Keratinocyte (primary cell): ENCODE measurements at regions not wholly inside any gene's neighbourhood (a gene's known extent, or its start where the extent isn't known, plus 50 kb on each side); places are given as distances from the start of the nearest gene placed in this dataset.

Experiments used
- DNase-seq: peaks from one replicate; pipeline ENCODE4 v3.0.0-alpha.2; 2011; ENCODE audit warnings: low read depth, missing footprints, low spot score
- FAIRE-seq: peaks from 2 replicates; lab custom pipeline; 2011; peaks lifted over from hg19 to GRCh38; lab: Jason Lieb, UNC
- H2AFZ ChIP-seq: 2 replicates; pipeline ENCODE4 v1.6.0; 2012; ENCODE audit warnings: low read length, control low read depth, inconsistent platforms; ENCODE audit not compliant: control insufficient read depth
- H3K27ac ChIP-seq: 2 replicates; pipeline ENCODE4 v1.5.1; 2011; ENCODE audit warnings: low read length; ENCODE audit not compliant: control insufficient read depth, insufficient read depth
- H3K27me3 ChIP-seq: 3 replicates; pipeline ENCODE4 v1.6.0; 2011; ENCODE audit warnings: low read length; ENCODE audit not compliant: control insufficient read depth, insufficient read depth; ENCODE audit errors: extremely low read depth
- H3K36me3 ChIP-seq, 2 experiments: 2 replicates in 1 of 2; 3 replicates in 1 of 2; pipeline ENCODE4 v1.5.1; 2011; ENCODE audit warnings: low read length in 2 of 2, mild to moderate bottlenecking in 1 of 2; ENCODE audit not compliant: control insufficient read depth in 2 of 2, insufficient read depth in 2 of 2; ENCODE audit errors: extremely low read depth in 1 of 2
- H3K4me1 ChIP-seq: 3 replicates; pipeline ENCODE4 v1.5.1; 2011; ENCODE audit warnings: low read length; ENCODE audit not compliant: control insufficient read depth, insufficient read depth; ENCODE audit errors: extremely low read depth
- H3K4me2 ChIP-seq: 3 replicates; pipeline ENCODE4 v1.6.0; 2011; ENCODE audit warnings: low read depth, low read length; ENCODE audit not compliant: control insufficient read depth, insufficient read depth; ENCODE audit errors: extremely low read depth
- H3K4me3 ChIP-seq, 3 experiments: fragments of 200-600 bp in 1 of 3; sonication (generic) in 1 of 3; 2 replicates in 2 of 3; 3 replicates in 1 of 3; pipeline ENCODE4 v1.5.1; 2011 to 2016; ENCODE audit warnings: low read length in 3 of 3, mild to moderate bottlenecking in 3 of 3, control low read depth in 2 of 3, inconsistent platforms in 1 of 3, low read depth in 1 of 3, mixed read lengths in 1 of 3, mixed run types in 1 of 3, moderate library complexity in 1 of 3; ENCODE audit not compliant: control insufficient read depth in 2 of 3, insufficient read depth in 2 of 3; ENCODE audit errors: extremely low read depth in 1 of 3
- H3K79me2 ChIP-seq: 2 replicates; pipeline ENCODE4 v1.6.0; 2012; ENCODE audit warnings: low read length; ENCODE audit not compliant: control insufficient read depth, insufficient read depth
- H3K9ac ChIP-seq: 3 replicates; pipeline ENCODE4 v1.6.0; 2011; ENCODE audit warnings: low read length; ENCODE audit not compliant: control insufficient read depth, insufficient read depth; ENCODE audit errors: extremely low read depth
- H3K9me1 ChIP-seq: 3 replicates; pipeline ENCODE4 v1.6.0; 2011; ENCODE audit warnings: low read length; ENCODE audit not compliant: control insufficient read depth, insufficient read depth; ENCODE audit errors: extremely low read depth
- H3K9me3 ChIP-seq: 2 replicates; pipeline ENCODE4 v1.5.1; 2012; ENCODE audit warnings: low read depth, low read length; ENCODE audit not compliant: control insufficient read depth
- H4K20me1 ChIP-seq: 3 replicates; pipeline ENCODE4 v1.6.0; 2011; ENCODE audit warnings: low read length; ENCODE audit not compliant: control insufficient read depth, insufficient read depth; ENCODE audit errors: extremely low read depth
- EZH2 ChIP-seq: IDR thresholded peaks from one replicate; pipeline ENCODE4 v1.6.1; 2012; ENCODE audit warnings: inconsistent platforms, mild to moderate bottlenecking, low read length, moderate library complexity
- dilution Hi-C: fragments of 300-500 bp; cut with MboI; formaldehyde crosslinking; loops from one replicate; pipeline ENCODE4 v1.7.0; 2020; ENCODE audit warnings: low sequenced_read_pairs; ENCODE audit not compliant: extremely low pct_ligation_motif_present
- TF ChIP-seq, protein P1 (sequence below), 3 experiments: IDR thresholded peaks in 1 of 3; conservative IDR thresholded peaks in 1 of 3; optimal IDR thresholded peaks in 1 of 3; 2 replicates in 2 of 3; 3 replicates in 1 of 3; pipeline versions ENCODE3 to v1.5.1; 2011; ENCODE audit warnings: low read length in 3 of 3, mild to moderate bottlenecking in 3 of 3, moderate library complexity in 2 of 3, control low read depth in 1 of 3, inconsistent platforms in 1 of 3; ENCODE audit not compliant: insufficient read depth in 2 of 3; ENCODE audit errors: extremely low read depth in 1 of 3

DNA sequence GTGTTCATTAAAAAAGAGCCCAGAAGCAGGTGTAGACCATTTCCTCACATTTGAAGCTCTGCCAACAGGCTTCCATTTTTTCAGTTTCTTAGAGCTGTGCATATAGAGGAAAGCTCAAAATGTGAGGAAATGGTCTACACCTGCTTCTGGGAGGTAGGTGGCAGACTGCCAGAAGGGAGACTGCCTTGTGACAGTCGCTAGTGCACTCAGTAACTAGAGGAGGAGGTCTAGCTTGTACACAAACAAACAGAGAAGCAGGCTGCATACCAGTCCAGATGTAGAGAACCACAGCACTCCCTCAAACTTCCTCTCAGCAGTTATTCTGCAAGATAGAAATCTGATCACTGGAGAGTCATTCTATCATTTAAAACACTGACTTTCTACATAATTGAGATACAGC lies 800.2 kb downstream of the EFNB2 start:
- Histone ChIP-seq H3K27ac (no peak overlapping the region), H2AFZ (no peak overlapping the region), H3K36me3 (no peaks in the 10 kb centered on the region), H3K4me3 (no peak overlapping the region), H4K20me1 (no peaks in the 10 kb centered on the region), H3K9ac (no peak overlapping the region), H3K79me2 (no peaks in the 10 kb centered on the region), H3K27me3 (no peaks in the 10 kb centered on the region), H3K9me1 (no peaks in the 10 kb centered on the region), H3K4me2 (no peak overlapping the region), H3K4me1 (no peaks in the 10 kb centered on the region), H3K9me3 (no peaks in the 10 kb centered on the region)
- DNase-seq: no peak
- FAIRE-seq: no peak
- TF ChIP-seq, protein P1, sequence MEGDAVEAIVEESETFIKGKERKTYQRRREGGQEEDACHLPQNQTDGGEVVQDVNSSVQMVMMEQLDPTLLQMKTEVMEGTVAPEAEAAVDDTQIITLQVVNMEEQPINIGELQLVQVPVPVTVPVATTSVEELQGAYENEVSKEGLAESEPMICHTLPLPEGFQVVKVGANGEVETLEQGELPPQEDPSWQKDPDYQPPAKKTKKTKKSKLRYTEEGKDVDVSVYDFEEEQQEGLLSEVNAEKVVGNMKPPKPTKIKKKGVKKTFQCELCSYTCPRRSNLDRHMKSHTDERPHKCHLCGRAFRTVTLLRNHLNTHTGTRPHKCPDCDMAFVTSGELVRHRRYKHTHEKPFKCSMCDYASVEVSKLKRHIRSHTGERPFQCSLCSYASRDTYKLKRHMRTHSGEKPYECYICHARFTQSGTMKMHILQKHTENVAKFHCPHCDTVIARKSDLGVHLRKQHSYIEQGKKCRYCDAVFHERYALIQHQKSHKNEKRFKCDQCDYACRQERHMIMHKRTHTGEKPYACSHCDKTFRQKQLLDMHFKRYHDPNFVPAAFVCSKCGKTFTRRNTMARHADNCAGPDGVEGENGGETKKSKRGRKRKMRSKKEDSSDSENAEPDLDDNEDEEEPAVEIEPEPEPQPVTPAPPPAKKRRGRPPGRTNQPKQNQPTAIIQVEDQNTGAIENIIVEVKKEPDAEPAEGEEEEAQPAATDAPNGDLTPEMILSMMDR (optimal IDR thresholded peaks at IDR 0.05 in 1 of 3, IDR thresholded peaks at IDR 0.05 in 1 of 3, conservative IDR thresholded peaks at IDR 0.05 in 1 of 3; ENCODE audit: extremely low read depth in 1 of 3, insufficient read depth in 2 of 3, low read length in 3 of 3): no peak
- no peak for TF ChIP-seq EZH2
- dilution Hi-C loops: no loop called here

DNA sequence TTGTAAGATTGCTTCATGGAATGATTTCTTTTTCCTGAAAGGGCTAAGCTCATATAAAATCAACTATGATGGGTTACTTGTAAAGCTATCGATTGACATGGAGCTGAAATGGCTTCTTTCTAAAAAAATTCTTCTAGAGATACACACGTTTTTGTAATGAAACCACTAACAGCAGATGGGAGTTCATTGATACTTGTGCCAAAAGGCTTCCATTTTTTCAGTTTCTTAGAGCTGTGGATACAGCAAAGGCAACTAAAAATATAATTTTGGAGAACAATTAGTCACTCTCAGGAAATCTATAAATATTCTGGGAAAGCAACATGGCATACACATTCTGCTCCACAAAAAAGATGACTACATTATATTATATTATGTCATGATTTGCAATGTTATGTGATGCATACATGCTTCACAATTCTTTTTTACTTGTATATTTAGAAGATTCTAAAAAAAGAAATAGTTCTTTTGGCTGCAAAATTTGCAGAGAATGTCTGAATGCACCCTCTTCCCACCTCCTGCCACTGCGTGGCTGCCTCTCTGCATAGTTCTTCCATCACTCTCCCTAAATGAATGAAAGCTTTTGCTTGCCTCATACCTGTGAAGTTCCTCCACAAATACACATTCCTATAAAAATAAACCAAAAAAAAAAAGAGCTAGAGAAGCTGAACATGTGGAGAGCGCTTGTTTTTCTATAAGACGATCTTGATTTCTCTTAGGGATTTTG lies 802.5 kb downstream of the EFNB2 start:
- Histone ChIP-seq H3K9me3 (no peaks in the 10 kb centered on the region), H3K36me3 (no peaks in the 10 kb centered on the region), H3K4me2 (no peak overlapping the region), H3K27me3 (no peaks in the 10 kb centered on the region), H3K27ac (no peak overlapping the region), H3K4me3 (no peak overlapping the region), H2AFZ (no peak overlapping the region), H3K9ac (no peak overlapping the region), H3K4me1 (no peaks in the 10 kb centered on the region), H3K9me1 (no peaks in the 10 kb centered on the region), H3K79me2 (no peaks in the 10 kb centered on the region), H4K20me1 (no peaks in the 10 kb centered on the region)
- no peak for TF ChIP-seq EZH2
- TF ChIP-seq, protein P1 (optimal IDR thresholded peaks at IDR 0.05 in 1 of 3, IDR thresholded peaks at IDR 0.05 in 1 of 3, conservative IDR thresholded peaks at IDR 0.05 in 1 of 3; ENCODE audit: extremely low read depth in 1 of 3, insufficient read depth in 2 of 3, low read length in 3 of 3): no peak
- FAIRE-seq (no peak), DNase-seq (no peak)
- dilution Hi-C loops: no loop called here
